Pancreas (tissue), 10 donors: ENCODE measurements at regions not wholly inside any gene's neighbourhood (a gene's known extent, or its start where the extent isn't known, plus 50 kb on each side); places are given as distances from the start of the nearest gene placed in this dataset.
A peak's percentile ranks its signal among the peaks of the same experiment; 100 is the strongest.

ENCODE experiments used
- ATAC-seq, 4 donors: fragments of 200-7000 bp; cut with Tn5 transposase; one replicate each; pipeline versions ENCODE4 v1.8.0 to v1.9.1; 2020; ENCODE audit warnings: mild to moderate bottlenecking in 4 of 4, moderate library complexity in 4 of 4
- DNase-seq, 6 donors: peaks; one replicate each; pipeline ENCODE4 v3.0.0-alpha.2; 2020
- FAIRE-seq: peaks from 2 replicates; lab custom pipeline; 2012; peaks lifted over from hg19 to GRCh38; lab: Jason Lieb, UNC
- H3K27ac ChIP-seq, 4 donors: fragments of 200-600 bp; sonication (generic); 1 replicate in 3 of 4; 2 replicates in 1 of 4; pipeline versions ENCODE4 v1.5.0 to v1.8.0; 2020
- H3K27me3 ChIP-seq, 4 donors: fragments of 200-600 bp; one replicate each; pipeline ENCODE4 v1.8.0; 2021
- H3K36me3 ChIP-seq, 3 donors: fragments of 200-600 bp; sonication (generic) in 1 of 3; one replicate each; pipeline versions ENCODE4 v1.5.0 to v1.8.0; 2020 to 2021
- H3K4me1 ChIP-seq, 3 donors: fragments of 200-600 bp; one replicate each; pipeline ENCODE4 v1.8.0; 2021
- H3K4me3 ChIP-seq, 4 donors: fragments of 200-600 bp; sonication (generic) in 2 of 4; one replicate each; pipeline versions ENCODE4 v1.5.0 to v1.8.0; 2020 to 2021
- H3K9me3 ChIP-seq, 4 donors: fragments of 200-600 bp; one replicate each; pipeline ENCODE4 v1.8.0; 2021
- WGBS, 2 donors: extraction: QIAGEN DNeasy Blood & Tissue Kit; methylation state at CpG; one replicate each; pipeline ENCODE4 v1.1.7; 2013; 5-methylcytosine and 5-hydroxymethylcytosine counted together
- intact Hi-C, 3 donors: fragments of 100-400 bp; cut with DNase I; formaldehyde crosslinking; loops; one replicate each; pipeline versions ENCODE4 v1.11.1 to v1.14.2; 2022
- TF ChIP-seq, protein P1 (sequence below), 4 donors: fragments of 200-600 bp; sonication (generic) in 3 of 4; IDR thresholded peaks; one replicate each; pipeline versions ENCODE4 v1.5.0 to v1.8.0; 2021; ENCODE audit warnings: antibody characterized with exemption in 4 of 4
- donor health status: healthy with polysubstance abuse.
- donor health status: DM: no; HTN: no; CAD: no; lungs with moderate emphysema.
- donor health status: DM: no; HTN: no; CAD: no.
- donor health status: control.
- donor health status: control.
- donor health status: Bipolar disorder and iron deficiency.
- donor health status: DM: yes; HTN: yes; CAD: no.
- donor health status: DM: no; HTN: no; CAD: no.
- donor health status: DM: no; HTN: no; CAD: no.
- donor health status: DM: yes; HTN: yes; CAD: no.

DNA sequence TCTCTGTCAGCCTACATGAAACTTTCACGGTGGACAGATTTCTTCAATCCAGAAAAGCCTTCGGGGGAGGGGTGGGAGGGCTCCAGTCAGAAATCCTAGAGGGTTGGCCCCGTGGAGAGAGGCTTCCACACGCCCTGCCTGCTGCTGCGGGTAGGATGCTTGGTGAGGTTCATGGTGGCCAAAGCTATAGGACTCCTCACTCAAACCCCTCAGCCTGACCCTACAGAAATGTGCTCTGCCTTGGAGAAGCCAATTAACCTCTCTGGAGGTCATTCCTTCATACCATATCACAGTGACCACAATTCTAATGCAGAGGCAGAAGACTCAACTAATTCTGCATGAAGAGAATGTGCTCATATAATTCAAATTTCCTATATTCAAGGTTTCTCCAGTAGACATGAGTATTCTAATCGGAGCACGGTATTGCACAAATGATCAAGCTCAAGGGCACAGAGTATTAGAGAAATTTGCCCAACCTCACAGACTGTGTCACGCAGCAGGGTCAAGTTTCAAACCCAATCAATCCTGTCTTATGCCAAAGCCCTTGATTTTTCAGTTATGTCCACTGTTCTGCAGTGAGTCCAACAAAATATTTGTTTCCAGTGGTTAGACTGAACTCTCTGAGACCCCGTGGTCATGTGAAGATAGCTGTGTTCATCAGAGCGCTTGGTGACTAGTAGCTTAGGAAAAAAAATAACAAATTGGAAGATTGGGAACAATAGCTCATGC is 104.8 kb downstream of the TOMM20 start:
- no peak for ATAC-seq

DNA sequence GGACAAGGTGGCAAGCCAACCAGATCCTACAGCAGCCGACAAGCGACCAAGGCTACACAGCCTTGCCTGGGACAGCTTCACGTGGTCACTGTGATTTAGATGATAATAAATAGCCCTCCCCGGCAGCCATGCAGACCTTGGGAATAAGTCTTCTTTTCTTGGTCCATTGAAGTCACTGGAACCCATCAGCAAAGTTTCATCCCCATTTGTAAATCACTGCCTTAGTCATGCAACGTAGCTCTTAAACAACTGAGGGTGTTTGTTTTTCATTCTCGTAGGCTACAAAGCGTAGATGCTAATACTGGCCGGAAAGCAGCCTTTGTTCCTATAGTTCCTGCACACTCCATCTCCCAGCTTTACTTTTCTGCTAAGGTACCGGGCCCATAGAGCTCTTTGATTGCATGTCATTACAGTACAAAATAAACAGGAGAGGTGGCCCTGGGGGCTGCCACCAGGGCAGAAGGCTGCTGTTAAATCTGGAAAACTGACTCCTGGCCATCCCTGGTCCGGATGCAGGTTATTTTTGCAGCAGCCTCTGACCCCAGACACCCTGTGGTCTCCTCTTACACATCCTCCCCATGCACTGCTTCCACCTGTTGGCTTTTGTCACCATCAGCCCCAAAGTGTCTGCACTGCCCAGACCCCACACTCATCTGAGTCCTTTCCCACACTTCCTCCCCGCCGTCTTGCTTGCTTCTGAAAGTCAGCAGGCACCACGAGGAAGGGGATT is 105.5 kb downstream of the TOMM20 start:
- no peak overlapping the region for H3K27ac ChIP-seq
- no peak for FAIRE-seq
- ATAC-seq: no peak

More for the DNA sequence above, 104.8 kb downstream of the TOMM20 start:
- 90% methylated on average over 10 of the region's 10 CpGs for WGBS, 2 donors
- Histone ChIP-seq H3K36me3 (no peaks in the 10 kb centered on the region), H3K4me3 (no peak overlapping the region), H3K9me3 (no peaks in the 10 kb centered on the region), H3K27me3 (no peaks in the 10 kb centered on the region), H3K27ac (no peak overlapping the region), H3K4me1 (no peaks in the 10 kb centered on the region)
- TF ChIP-seq, protein P1, sequence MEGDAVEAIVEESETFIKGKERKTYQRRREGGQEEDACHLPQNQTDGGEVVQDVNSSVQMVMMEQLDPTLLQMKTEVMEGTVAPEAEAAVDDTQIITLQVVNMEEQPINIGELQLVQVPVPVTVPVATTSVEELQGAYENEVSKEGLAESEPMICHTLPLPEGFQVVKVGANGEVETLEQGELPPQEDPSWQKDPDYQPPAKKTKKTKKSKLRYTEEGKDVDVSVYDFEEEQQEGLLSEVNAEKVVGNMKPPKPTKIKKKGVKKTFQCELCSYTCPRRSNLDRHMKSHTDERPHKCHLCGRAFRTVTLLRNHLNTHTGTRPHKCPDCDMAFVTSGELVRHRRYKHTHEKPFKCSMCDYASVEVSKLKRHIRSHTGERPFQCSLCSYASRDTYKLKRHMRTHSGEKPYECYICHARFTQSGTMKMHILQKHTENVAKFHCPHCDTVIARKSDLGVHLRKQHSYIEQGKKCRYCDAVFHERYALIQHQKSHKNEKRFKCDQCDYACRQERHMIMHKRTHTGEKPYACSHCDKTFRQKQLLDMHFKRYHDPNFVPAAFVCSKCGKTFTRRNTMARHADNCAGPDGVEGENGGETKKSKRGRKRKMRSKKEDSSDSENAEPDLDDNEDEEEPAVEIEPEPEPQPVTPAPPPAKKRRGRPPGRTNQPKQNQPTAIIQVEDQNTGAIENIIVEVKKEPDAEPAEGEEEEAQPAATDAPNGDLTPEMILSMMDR (IDR thresholded peaks at IDR 0.05): no peak
- FAIRE-seq: no peak
- intact Hi-C loops: no loop called here
- DNase-seq: no peak

DNA sequence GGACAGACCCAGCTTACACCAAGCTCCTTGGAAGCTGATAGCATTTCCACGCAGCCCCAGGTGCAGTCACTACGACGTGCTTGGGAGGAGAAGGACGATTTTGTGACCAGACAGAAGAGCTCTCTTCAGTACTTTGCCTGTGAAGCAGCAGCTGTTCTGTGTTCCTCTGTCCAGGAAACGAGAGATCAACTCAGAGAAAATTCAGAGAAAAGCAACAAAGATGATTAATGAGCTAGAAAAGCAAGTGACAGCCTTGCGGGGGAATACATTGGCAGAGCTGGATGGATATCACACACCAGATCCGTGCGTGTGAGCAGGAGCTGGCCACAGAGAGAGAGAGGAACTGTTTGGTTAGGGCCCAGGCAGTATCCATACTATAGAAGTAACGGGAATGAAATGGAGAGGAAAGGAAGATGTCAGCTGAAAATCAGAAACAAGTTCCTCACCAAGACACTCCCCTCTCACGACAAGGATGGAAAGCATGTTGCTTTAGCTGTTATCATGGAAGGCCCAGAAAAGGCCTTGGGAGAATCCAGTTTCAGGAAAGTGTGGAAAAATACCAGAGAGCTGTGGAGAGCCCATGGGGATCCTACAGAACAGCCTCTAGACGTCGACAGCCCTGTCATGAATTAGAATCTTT is 106.2 kb downstream of the TOMM20 start:
- Histone ChIP-seq H3K4me3 (no peak overlapping the region), H3K27me3 (no peaks in the 10 kb centered on the region), H3K4me1 (no peaks in the 10 kb centered on the region), H3K9me3 (no peaks in the 10 kb centered on the region), H3K36me3 (no peaks in the 10 kb centered on the region), H3K27ac (no peak overlapping the region)
- intact Hi-C loops: no loop called here
- DNase-seq (no peak), ATAC-seq (peak in 2 of 4 donors; percentile 18 to 19), FAIRE-seq (no peak)
- 73% methylated on average over 12 of the region's 12 CpGs for WGBS, 2 donors
- TF ChIP-seq, protein P1 (IDR thresholded peaks at IDR 0.05): no peak

More for the DNA sequence above, 105.5 kb downstream of the TOMM20 start:
- H3K36me3 ChIP-seq: no peaks in the 10 kb centered on the region
- WGBS, 2 donors: 91 to 93% methylated on average over 13 of the region's 13 CpGs
- no peaks in the 10 kb centered on the region for H3K27me3 ChIP-seq
- no peak overlapping the region for H3K4me3 ChIP-seq
- no peaks in the 10 kb centered on the region for H3K9me3 ChIP-seq
- DNase-seq: no peak
- TF ChIP-seq, protein P1 (IDR thresholded peaks at IDR 0.05): no peak
- intact Hi-C loops: no loop called here
- H3K4me1 ChIP-seq: no peaks in the 10 kb centered on the region

DNA sequence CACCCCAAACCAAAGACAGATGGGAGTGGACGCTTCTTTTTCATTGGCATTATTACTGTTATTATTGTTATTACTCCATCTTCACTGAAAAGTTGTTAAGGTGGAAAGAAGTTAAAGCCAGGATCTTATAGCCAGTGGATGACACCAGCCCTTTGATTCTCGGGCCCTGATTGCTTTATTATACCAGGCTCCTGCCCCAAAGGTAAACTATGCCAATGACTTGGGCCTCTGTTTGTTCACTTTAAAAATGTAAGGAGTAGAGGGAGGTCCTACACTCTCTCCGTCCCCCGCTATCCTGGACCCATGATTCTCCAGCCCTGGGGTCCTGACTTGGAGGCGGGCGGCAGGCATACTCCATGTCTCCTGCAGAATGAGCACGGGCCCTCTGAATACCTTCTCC is 106.8 kb downstream of the TOMM20 start:
- TF ChIP-seq, protein P1 (IDR thresholded peaks at IDR 0.05): no peak
- Histone ChIP-seq H3K27ac (no peak overlapping the region), H3K27me3 (no peaks in the 10 kb centered on the region), H3K9me3 (no peaks in the 10 kb centered on the region), H3K4me3 (no peak overlapping the region), H3K36me3 (no peaks in the 10 kb centered on the region), H3K4me1 (no peaks in the 10 kb centered on the region)
- WGBS, 2 donors: 88 to 89% methylated on average over 7 of the region's 7 CpGs
- no peak for ATAC-seq
- intact Hi-C loops: no loop called here
- FAIRE-seq: no peak
- no peak for DNase-seq
